ENCODE measurements at regions not wholly inside any gene's neighbourhood (a gene's known extent, or its start where the extent isn't known, plus 50 kb on each side); places are given as distances from the start of the nearest gene placed in this dataset.

DNA sequence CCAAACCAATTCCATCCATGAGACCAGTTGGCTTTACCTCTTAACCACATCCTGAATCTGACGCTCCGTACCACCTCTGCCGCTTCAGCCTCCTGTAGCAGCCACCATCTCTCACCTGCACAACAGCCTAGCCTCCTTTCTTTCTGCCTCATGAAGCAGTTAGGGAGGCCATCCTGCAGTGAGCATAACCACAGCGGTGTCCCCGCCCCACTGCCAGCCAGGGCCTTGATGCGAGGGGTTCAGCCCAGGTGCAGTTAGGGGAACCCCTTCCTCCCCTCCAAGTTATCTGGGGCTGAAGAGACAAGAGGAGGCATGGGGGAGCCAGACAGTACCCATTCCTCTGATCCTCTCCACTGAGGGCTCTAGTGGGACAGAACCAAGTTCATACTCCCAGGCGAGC lies 167.0 kb downstream of the C5orf15 start:
- H3K27me3 ChIP-seq (ENCODE audit: insufficient read depth, low read length): no peaks in the 10 kb centered on the region
- no peak for DNase-seq
- Mint-ChIP-seq H3K9me3 (peaks cover 0 to 4% (median 0%) of the 10 kb centered on the region in 8 donors), H3K27ac (no peak overlapping the region), H3K4me1 (no peaks in the 10 kb centered on the region), H3K4me3 (peak overlapping the region in 1 of 8 donors; percentile 0), H3K36me3 (no peaks in the 10 kb centered on the region), H3K27me3 (peaks cover 32 to 34% of the 10 kb centered on the region in 2 donors)
- no peak overlapping the region for H3K27ac ChIP-seq (ENCODE audit: low read depth, low read length)
- no peaks in the 10 kb centered on the region for H3K9me3 ChIP-seq (ENCODE audit: control insufficient read depth in 1 of 2, low read length in 2 of 2)
- H3K4me1 ChIP-seq (ENCODE audit: insufficient read depth, low read length): no peaks in the 10 kb centered on the region
- intact Hi-C loops (cut with micrococcal nuclease): no loop called here
- H3K4me3 ChIP-seq (ENCODE audit: low read length in 2 of 2): no peak overlapping the region
- POLR2A ChIA-PET (ENCODE audit: partially characterized antibody): no interaction called here
- CTCF ChIA-PET (ENCODE audit: partially characterized antibody): interaction anchor here (1.0 kb wide), 1 partner anchor 67 kb away, joined by 3 read pairs; no protein-coding TSS in a partner anchor
- no peaks in the 10 kb centered on the region for H3K36me3 ChIP-seq (ENCODE audit: insufficient read depth, low read length)

DNA sequence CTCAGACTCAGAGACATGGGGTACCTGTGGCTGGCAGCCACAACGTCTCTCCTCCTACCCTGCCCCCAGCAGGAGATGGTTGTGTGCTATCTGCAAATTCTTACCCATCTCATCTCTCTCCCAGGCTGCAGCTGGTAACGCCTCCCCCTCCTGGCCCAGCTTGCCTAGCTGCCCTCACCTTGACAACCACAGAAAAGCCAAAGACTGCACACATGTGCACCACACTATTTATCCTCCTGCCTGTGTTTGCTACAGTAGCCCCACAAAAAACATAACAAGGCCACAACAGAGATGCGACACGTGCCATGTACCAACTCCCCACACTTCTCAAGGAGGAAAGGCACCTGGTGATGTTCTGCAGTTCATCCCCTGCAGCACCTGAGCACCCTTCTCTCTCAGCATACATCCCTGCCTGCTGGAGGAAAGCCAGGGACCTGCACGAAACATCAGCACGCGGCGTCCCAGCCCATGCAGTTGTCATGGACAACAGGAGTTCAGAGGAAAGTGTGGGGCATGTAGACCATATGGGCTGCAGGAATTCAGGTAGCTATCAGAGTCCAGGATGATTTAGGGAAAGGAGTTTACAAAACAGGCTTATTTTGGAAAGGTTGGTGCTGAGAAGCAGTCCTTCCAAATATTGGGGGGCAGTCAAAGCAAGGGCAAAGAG lies 168.7 kb downstream of the C5orf15 start:
- H3K36me3 Mint-ChIP-seq: no peaks in the 10 kb centered on the region
- Histone ChIP-seq H3K36me3 (ENCODE audit: insufficient read depth, low read length) (no peaks in the 10 kb centered on the region), H3K4me1 (ENCODE audit: insufficient read depth, low read length) (no peaks in the 10 kb centered on the region), H3K9me3 (ENCODE audit: control insufficient read depth in 1 of 2, low read length in 2 of 2) (no peaks in the 10 kb centered on the region), H3K4me3 (ENCODE audit: low read length in 2 of 2) (no peak overlapping the region), H3K27me3 (ENCODE audit: insufficient read depth, low read length) (no peaks in the 10 kb centered on the region), H3K27ac (ENCODE audit: low read depth, low read length) (no peak overlapping the region)
- POLR2A ChIA-PET (ENCODE audit: partially characterized antibody): no interaction called here
- CTCF ChIA-PET (ENCODE audit: partially characterized antibody): no interaction called here
- no peak for DNase-seq
- H3K4me3 Mint-ChIP-seq: no peak overlapping the region
- H3K27me3 Mint-ChIP-seq: peaks cover 32 to 35% of the 10 kb centered on the region in 2 donors
- H3K27ac Mint-ChIP-seq: no peak overlapping the region
- peaks cover 0 to 4% (median 0%) of the 10 kb centered on the region in 8 donors for H3K9me3 Mint-ChIP-seq
- H3K4me1 Mint-ChIP-seq: no peaks in the 10 kb centered on the region
- intact Hi-C loops (cut with micrococcal nuclease): no loop called here

DNA sequence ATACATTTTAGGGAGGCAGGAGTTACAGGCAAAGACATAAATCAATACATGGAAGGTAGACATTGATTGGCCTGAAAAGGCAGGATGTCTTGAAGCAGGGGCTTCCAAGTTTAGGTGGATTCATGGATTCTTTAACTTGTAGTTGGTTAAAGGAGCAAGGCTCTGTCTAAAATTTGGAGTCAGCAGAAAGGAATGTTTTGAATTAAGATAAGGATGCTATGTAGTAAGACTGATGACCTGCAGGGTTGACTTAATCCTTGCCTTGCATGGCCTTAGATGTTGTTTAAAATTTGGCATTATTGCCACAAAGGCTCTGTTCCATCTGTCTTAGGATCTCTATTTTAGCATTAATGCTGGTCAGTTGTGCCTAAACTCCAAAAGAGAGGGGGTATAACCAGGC lies 171.3 kb downstream of the C5orf15 start:
- Mint-ChIP-seq H3K27ac (no peak overlapping the region), H3K4me3 (no peak overlapping the region), H3K27me3 (peaks cover 18 to 37% of the 10 kb centered on the region in 2 donors), H3K36me3 (no peaks in the 10 kb centered on the region), H3K9me3 (peaks cover 0 to 2% (median 0%) of the 10 kb centered on the region in 8 donors), H3K4me1 (no peaks in the 10 kb centered on the region)
- H3K4me3 ChIP-seq (ENCODE audit: low read length in 2 of 2): no peak overlapping the region
- intact Hi-C loops (cut with micrococcal nuclease): no loop called here
- ChIA-PET CTCF (ENCODE audit: partially characterized antibody) (no interaction called here), POLR2A (ENCODE audit: partially characterized antibody) (no interaction called here)
- H3K9me3 ChIP-seq (ENCODE audit: control insufficient read depth in 1 of 2, low read length in 2 of 2): no peaks in the 10 kb centered on the region
- H3K4me1 ChIP-seq (ENCODE audit: insufficient read depth, low read length): no peaks in the 10 kb centered on the region
- no peak overlapping the region for H3K27ac ChIP-seq (ENCODE audit: low read depth, low read length)
- no peaks in the 10 kb centered on the region for H3K36me3 ChIP-seq (ENCODE audit: insufficient read depth, low read length)
- no peaks in the 10 kb centered on the region for H3K27me3 ChIP-seq (ENCODE audit: insufficient read depth, low read length)
- no peak for DNase-seq

DNA sequence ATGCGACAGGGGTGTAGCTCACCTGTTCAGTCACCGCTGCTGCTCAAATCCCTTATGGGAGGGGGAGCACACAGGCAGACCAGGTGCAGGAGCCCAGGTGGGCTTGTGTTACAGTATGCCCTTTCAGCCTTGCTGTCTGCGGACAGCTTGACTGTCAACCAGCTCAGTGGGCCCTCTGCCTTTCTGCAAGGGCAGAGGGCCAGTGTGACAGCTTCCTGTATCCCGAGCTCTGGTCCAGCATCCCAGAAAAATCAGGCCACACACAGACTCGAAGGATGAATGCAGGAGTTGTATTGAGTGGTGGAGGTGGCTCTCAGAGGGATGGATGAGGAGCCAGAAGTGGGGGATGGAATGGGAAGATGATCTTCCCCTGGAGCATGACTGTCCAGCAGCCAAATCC lies 172.2 kb downstream of the C5orf15 start:
- no peak overlapping the region for H3K27ac Mint-ChIP-seq
- peaks cover 0 to 2% (median 0%) of the 10 kb centered on the region in 8 donors for H3K9me3 Mint-ChIP-seq
- H3K36me3 Mint-ChIP-seq: no peaks in the 10 kb centered on the region
- no peaks in the 10 kb centered on the region for H3K4me1 Mint-ChIP-seq
- Histone ChIP-seq H3K27me3 (ENCODE audit: insufficient read depth, low read length) (no peaks in the 10 kb centered on the region), H3K9me3 (ENCODE audit: control insufficient read depth in 1 of 2, low read length in 2 of 2) (no peaks in the 10 kb centered on the region), H3K4me1 (ENCODE audit: insufficient read depth, low read length) (no peaks in the 10 kb centered on the region), H3K36me3 (ENCODE audit: insufficient read depth, low read length) (no peaks in the 10 kb centered on the region), H3K27ac (ENCODE audit: low read depth, low read length) (no peak overlapping the region), H3K4me3 (ENCODE audit: low read length in 2 of 2) (no peak overlapping the region)
- no peak overlapping the region for H3K4me3 Mint-ChIP-seq
- POLR2A ChIA-PET (ENCODE audit: partially characterized antibody): no interaction called here
- CTCF ChIA-PET (ENCODE audit: partially characterized antibody): no interaction called here
- intact Hi-C loops (cut with micrococcal nuclease): no loop called here
- no peak for DNase-seq
- peaks cover 17 to 38% of the 10 kb centered on the region in 2 donors for H3K27me3 Mint-ChIP-seq

DNA sequence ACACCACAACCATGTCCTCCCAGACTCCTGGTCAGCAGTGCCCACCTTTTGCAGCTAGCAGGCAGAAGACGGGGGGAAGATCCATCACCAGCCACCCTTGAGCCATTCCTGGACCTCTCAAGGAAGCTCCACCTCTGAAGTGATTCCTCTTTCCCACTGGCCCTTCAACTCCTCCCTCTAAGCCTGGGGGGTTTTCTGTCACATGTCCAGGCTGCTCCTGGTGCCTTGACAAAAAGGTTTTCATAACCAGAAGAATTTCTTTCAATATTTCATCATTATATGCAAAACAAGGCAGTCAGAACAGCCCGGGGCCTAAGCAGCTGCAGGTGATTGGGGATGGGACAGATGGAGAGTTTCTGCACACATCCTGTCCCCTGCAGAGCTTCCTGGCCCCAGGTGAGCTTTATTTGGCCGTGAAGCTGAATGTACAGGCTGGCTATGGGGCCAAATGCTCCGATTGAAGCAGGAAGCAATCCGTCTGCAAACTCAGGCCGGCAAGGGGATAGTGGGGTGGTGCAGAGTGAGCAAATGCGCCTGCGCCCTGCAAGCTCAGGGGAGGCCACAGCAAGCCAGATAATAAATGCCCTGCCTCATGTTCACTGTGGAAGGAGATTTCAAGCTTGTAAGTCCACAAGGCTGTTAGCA lies 173.5 kb downstream of the C5orf15 start:
- ChIA-PET CTCF (ENCODE audit: partially characterized antibody) (no interaction called here), POLR2A (ENCODE audit: partially characterized antibody) (no interaction called here)
- H3K36me3 Mint-ChIP-seq: no peaks in the 10 kb centered on the region
- peaks cover 0 to 1% (median 0%) of the 10 kb centered on the region in 8 donors for H3K9me3 Mint-ChIP-seq
- H3K27ac Mint-ChIP-seq: no peak overlapping the region
- no peak for DNase-seq
- Histone ChIP-seq H3K4me1 (ENCODE audit: insufficient read depth, low read length) (no peaks in the 10 kb centered on the region), H3K4me3 (ENCODE audit: low read length in 2 of 2) (no peak overlapping the region), H3K9me3 (ENCODE audit: control insufficient read depth in 1 of 2, low read length in 2 of 2) (no peaks in the 10 kb centered on the region), H3K27me3 (ENCODE audit: insufficient read depth, low read length) (no peaks in the 10 kb centered on the region), H3K27ac (ENCODE audit: low read depth, low read length) (no peak overlapping the region), H3K36me3 (ENCODE audit: insufficient read depth, low read length) (no peaks in the 10 kb centered on the region)
- H3K4me1 Mint-ChIP-seq: no peaks in the 10 kb centered on the region
- no peak overlapping the region for H3K4me3 Mint-ChIP-seq
- intact Hi-C loops (cut with micrococcal nuclease): no loop called here
- peaks cover 15 to 31% of the 10 kb centered on the region in 2 donors for H3K27me3 Mint-ChIP-seq

DNA sequence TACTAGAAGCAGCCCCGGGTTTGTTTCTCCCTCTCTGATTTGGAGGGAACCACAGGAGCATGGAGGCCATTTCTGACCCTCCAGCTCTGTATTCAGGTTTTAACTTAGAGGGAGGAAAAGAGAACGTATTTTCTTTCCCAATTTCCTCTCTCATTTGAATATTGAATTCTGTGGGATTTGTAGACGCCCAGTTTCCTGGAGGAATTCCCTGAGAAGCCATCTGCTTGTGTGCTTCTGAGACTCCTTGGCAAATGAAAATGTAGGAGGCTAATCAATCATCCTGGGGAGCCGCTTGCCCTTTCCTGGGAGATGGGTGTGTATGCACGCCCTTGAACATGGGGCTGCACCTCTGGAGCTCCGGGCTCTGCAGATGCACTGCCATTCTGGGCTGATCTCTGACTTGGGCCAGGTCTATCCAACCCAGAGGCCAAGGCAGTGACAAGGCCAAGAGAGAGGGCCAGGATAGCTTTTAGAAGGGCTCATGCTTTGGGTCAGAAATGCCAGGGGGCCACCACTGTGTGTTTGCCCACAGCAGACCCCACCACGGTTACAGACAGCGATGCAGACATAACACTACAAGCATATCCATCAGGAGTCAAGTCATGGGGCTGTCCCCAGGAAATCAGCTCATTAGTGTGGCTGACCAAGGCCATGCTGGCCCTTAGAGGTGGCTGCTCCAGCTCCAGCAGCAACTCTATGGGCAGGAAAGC lies 174.5 kb downstream of the C5orf15 start:
- POLR2A ChIA-PET (ENCODE audit: partially characterized antibody): no interaction called here
- no peak overlapping the region for H3K4me3 Mint-ChIP-seq
- Histone ChIP-seq H3K9me3 (ENCODE audit: control insufficient read depth in 1 of 2, low read length in 2 of 2) (no peaks in the 10 kb centered on the region), H3K27ac (ENCODE audit: low read depth, low read length) (no peak overlapping the region), H3K4me3 (ENCODE audit: low read length in 2 of 2) (no peak overlapping the region), H3K36me3 (ENCODE audit: insufficient read depth, low read length) (no peaks in the 10 kb centered on the region), H3K27me3 (ENCODE audit: insufficient read depth, low read length) (no peaks in the 10 kb centered on the region), H3K4me1 (ENCODE audit: insufficient read depth, low read length) (no peaks in the 10 kb centered on the region)
- peaks cover 15 to 27% of the 10 kb centered on the region in 2 donors for H3K27me3 Mint-ChIP-seq
- CTCF ChIA-PET (ENCODE audit: partially characterized antibody): no interaction called here
- DNase-seq: no peak
- H3K4me1 Mint-ChIP-seq: no peaks in the 10 kb centered on the region
- intact Hi-C loops (cut with micrococcal nuclease): no loop called here
- H3K36me3 Mint-ChIP-seq: no peaks in the 10 kb centered on the region
- no peak overlapping the region for H3K27ac Mint-ChIP-seq
- H3K9me3 Mint-ChIP-seq: peaks cover 0 to 1% (median 0%) of the 10 kb centered on the region in 8 donors

DNA sequence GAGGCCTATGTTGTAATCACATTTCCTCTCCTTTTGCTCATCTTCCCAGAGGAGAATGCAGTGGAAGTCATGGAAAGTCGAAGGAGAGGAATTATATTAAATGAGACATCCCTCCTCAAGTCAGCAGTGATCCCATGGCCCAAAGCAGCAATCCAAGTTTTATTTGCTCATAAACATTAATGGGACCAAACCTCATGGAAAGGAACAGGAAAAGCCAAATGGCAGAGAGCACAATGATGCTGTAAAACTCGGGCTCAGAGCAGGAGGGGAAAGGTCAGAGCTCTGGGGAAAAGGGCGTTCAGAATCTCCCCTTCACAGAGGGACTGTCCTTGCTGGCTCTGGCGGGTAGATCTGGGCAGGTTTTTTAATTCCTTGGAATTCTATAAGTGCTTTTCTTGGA lies 175.8 kb downstream of the C5orf15 start:
- intact Hi-C loops (cut with micrococcal nuclease): no loop called here
- Mint-ChIP-seq H3K27ac (no peak overlapping the region), H3K27me3 (peaks cover 15 to 26% of the 10 kb centered on the region in 2 donors), H3K4me3 (no peak overlapping the region), H3K36me3 (no peaks in the 10 kb centered on the region), H3K9me3 (peaks cover 0 to 1% (median 0%) of the 10 kb centered on the region in 8 donors), H3K4me1 (no peaks in the 10 kb centered on the region)
- Histone ChIP-seq H3K4me3 (ENCODE audit: low read length in 2 of 2) (no peak overlapping the region), H3K9me3 (ENCODE audit: control insufficient read depth in 1 of 2, low read length in 2 of 2) (no peaks in the 10 kb centered on the region), H3K36me3 (ENCODE audit: insufficient read depth, low read length) (no peaks in the 10 kb centered on the region), H3K4me1 (ENCODE audit: insufficient read depth, low read length) (no peaks in the 10 kb centered on the region), H3K27ac (ENCODE audit: low read depth, low read length) (no peak overlapping the region), H3K27me3 (ENCODE audit: insufficient read depth, low read length) (no peaks in the 10 kb centered on the region)
- CTCF ChIA-PET (ENCODE audit: partially characterized antibody): no interaction called here
- POLR2A ChIA-PET (ENCODE audit: partially characterized antibody): no interaction called here
- DNase-seq: no peak
